Middle frontal gyrus (tissue), 1 donor: ENCODE measurements at regions not wholly inside any gene's neighbourhood (a gene's known extent, or its start where the extent isn't known, plus 50 kb on each side); places are given as distances from the start of the nearest gene placed in this dataset.

Source experiments
- DNase-seq: peaks from one replicate; pipeline ENCODE4 v3.0.0-alpha.2; 2015; ENCODE audit warnings: low spot score; ENCODE audit errors: extremely low spot score

GRCh38 chr17:33512113-33512512 lies 219.0 kb upstream of the ASIC2 start:
- DNase-seq = no peak

- no peak for DNase-seq
Measured at GRCh38 chr17:33513769-33514168, 220.7 kb upstream of the ASIC2 start.

- no peak for DNase-seq
Measured at GRCh38 chr17:33514369-33514768, 221.3 kb upstream of the ASIC2 start.

GRCh38 chr17:33515974-33516373 lies 222.9 kb upstream of the ASIC2 start:
- DNase-seq = no peak

GRCh38 chr17:33516645-33517044 lies 223.6 kb upstream of the ASIC2 start:
- no peak for DNase-seq

GRCh38 chr17:33517746-33518145 lies 224.7 kb upstream of the ASIC2 start:
- DNase-seq = no peak

GRCh38 chr17:33519692-33520091 lies 226.6 kb upstream of the ASIC2 start:
- DNase-seq = no peak

GRCh38 chr17:33520426-33521330 lies 227.6 kb upstream of the ASIC2 start:
- DNase-seq = peak; percentile 12

- DNase-seq = no peak
Measured at GRCh38 chr17:33521784-33522183, 228.7 kb upstream of the ASIC2 start.

GRCh38 chr17:33522623-33523022 lies 229.5 kb upstream of the ASIC2 start:
- DNase-seq = no peak

GRCh38 chr17:33523577-33523981 lies 230.5 kb upstream of the ASIC2 start:
- DNase-seq = peak; percentile 61

- no peak for DNase-seq
Measured at GRCh38 chr17:33525186-33525585, 232.1 kb upstream of the ASIC2 start.

- no peak for DNase-seq
Measured at GRCh38 chr17:33526717-33527116, 233.6 kb upstream of the ASIC2 start.

GRCh38 chr17:33527290-33527689 lies 234.2 kb upstream of the ASIC2 start:
- no peak for DNase-seq

GRCh38 chr17:33528846-33529245 lies 235.8 kb upstream of the ASIC2 start:
- DNase-seq = no peak

- no peak for DNase-seq
Measured at GRCh38 chr17:33529816-33530215, 236.7 kb upstream of the ASIC2 start.

GRCh38 chr17:33531311-33531710 lies 238.2 kb upstream of the ASIC2 start:
- no peak for DNase-seq

GRCh38 chr17:33534087-33534486 lies 241.0 kb upstream of the ASIC2 start:
- DNase-seq = no peak

GRCh38 chr17:33545124-33545523 lies 252.0 kb upstream of the ASIC2 start:
- no peak for DNase-seq

- DNase-seq = no peak
Measured at GRCh38 chr17:33550261-33550660, 257.2 kb upstream of the ASIC2 start.

GRCh38 chr17:33551075-33551474 lies 258.0 kb upstream of the ASIC2 start:
- DNase-seq = no peak

- no peak for DNase-seq
Measured at GRCh38 chr17:33551911-33552310, 258.8 kb upstream of the ASIC2 start.

- no peak for DNase-seq
Measured at GRCh38 chr17:33560165-33560564, 267.1 kb upstream of the ASIC2 start.
